H9 (cell line): ENCODE measurements at regions not wholly inside any gene's neighbourhood (a gene's known extent, or its start where the extent isn't known, plus 50 kb on each side); places are given as distances from the start of the nearest gene placed in this dataset.

Experiments used
- DNase-seq: peaks from one replicate; pipeline ENCODE4 v3.0.0-alpha.2; 2017
- H2AFZ ChIP-seq: one replicate; pipeline ENCODE4 v1.6.1; 2013; ENCODE audit warnings: mild to moderate bottlenecking, low read length, control low read depth, moderate library complexity
- H2AK5ac ChIP-seq: 2 replicates; pipeline ENCODE4 v1.6.1; 2013; ENCODE audit warnings: low read length, control low read depth, mixed read lengths; ENCODE audit not compliant: insufficient read length
- H2BK120ac ChIP-seq: one replicate; pipeline ENCODE4 v1.6.1; 2013; ENCODE audit warnings: low read depth, mild to moderate bottlenecking, low read length, control low read depth, inconsistent platforms; ENCODE audit not compliant: poor library complexity, severe bottlenecking
- H2BK12ac ChIP-seq: 2 replicates; pipeline ENCODE4 v1.6.1; 2013; ENCODE audit warnings: low read length, control low read depth, mixed read lengths, low read depth; ENCODE audit not compliant: insufficient read length
- H2BK15ac ChIP-seq: 2 replicates; pipeline ENCODE4 v1.6.1; 2013; ENCODE audit warnings: low read depth, low read length, control low read depth
- H2BK20ac ChIP-seq: one replicate; pipeline ENCODE4 v1.6.1; 2013; ENCODE audit warnings: low read depth, mild to moderate bottlenecking, low read length, control low read depth, inconsistent platforms; ENCODE audit not compliant: poor library complexity, severe bottlenecking
- H2BK5ac ChIP-seq: 2 replicates; pipeline ENCODE4 v1.6.1; 2013; ENCODE audit warnings: low read length, control low read depth, mixed read lengths; ENCODE audit not compliant: insufficient read length
- H3K14ac ChIP-seq: 2 replicates; pipeline ENCODE4 v1.6.1; 2013; ENCODE audit warnings: low read length, control low read depth; ENCODE audit not compliant: insufficient read depth
- H3K18ac ChIP-seq: 2 replicates; pipeline ENCODE4 v1.6.1; 2013; ENCODE audit warnings: low read depth, mild to moderate bottlenecking, mixed read lengths, low read length, control low read depth; ENCODE audit not compliant: insufficient read length
- H3K23ac ChIP-seq: 2 replicates; pipeline ENCODE4 v1.6.1; 2013; ENCODE audit warnings: low read length, control low read depth, mixed read lengths, low read depth; ENCODE audit not compliant: insufficient read length
- H3K23me2 ChIP-seq: 2 replicates; pipeline ENCODE4 v1.6.1; 2013; ENCODE audit warnings: low read depth, mild to moderate bottlenecking, mixed read lengths, low read length, control low read depth; ENCODE audit not compliant: insufficient read length, poor library complexity, severe bottlenecking
- H3K27ac ChIP-seq: 2 replicates; pipeline ENCODE4 v1.5.1; 2013; ENCODE audit warnings: low read length, control low read depth, mixed read lengths, low read depth; ENCODE audit not compliant: insufficient read length
- H3K27me3 ChIP-seq: 2 replicates; pipeline ENCODE4 v1.6.1; 2013; ENCODE audit warnings: low read length, control low read depth, inconsistent platforms; ENCODE audit not compliant: insufficient read depth
- H3K4ac ChIP-seq: 2 replicates; pipeline ENCODE4 v1.6.1; 2013; ENCODE audit warnings: low read depth, mild to moderate bottlenecking, control low read depth, inconsistent platforms, low read length, moderate library complexity
- H3K4me1 ChIP-seq: 2 replicates; pipeline ENCODE4 v1.6.1; 2013; ENCODE audit warnings: low read length, control low read depth, inconsistent platforms; ENCODE audit not compliant: insufficient read depth
- H3K4me2 ChIP-seq: 2 replicates; pipeline ENCODE4 v1.6.1; 2013; ENCODE audit warnings: low read length, control low read depth, mixed read lengths; ENCODE audit not compliant: insufficient read length, insufficient read depth
- H3K56ac ChIP-seq: 2 replicates; pipeline ENCODE4 v1.6.1; 2013; ENCODE audit warnings: low read depth, mild to moderate bottlenecking, mixed read lengths, low read length, control low read depth; ENCODE audit not compliant: insufficient read length
- H3K79me1 ChIP-seq: 2 replicates; pipeline ENCODE4 v1.6.1; 2013; ENCODE audit warnings: low read depth, mild to moderate bottlenecking, moderate library complexity, low read length, control low read depth, inconsistent platforms; ENCODE audit not compliant: insufficient read depth, poor library complexity, severe bottlenecking
- H3K79me2 ChIP-seq: 2 replicates; pipeline ENCODE4 v1.6.1; 2013; ENCODE audit warnings: low read length, control low read depth, inconsistent platforms; ENCODE audit not compliant: insufficient read depth
- H3K9ac ChIP-seq: 2 replicates; pipeline ENCODE4 v1.6.1; 2013; ENCODE audit warnings: low read length, control low read depth, mixed read lengths; ENCODE audit not compliant: insufficient read length; ENCODE audit errors: extremely low read depth
- H3K9me3 ChIP-seq: one replicate; pipeline ENCODE4 v1.6.1; 2013; ENCODE audit warnings: low read depth, low read length, inconsistent platforms; ENCODE audit not compliant: control insufficient read depth
- H3T11ph ChIP-seq: one replicate; pipeline ENCODE4 v1.6.1; 2013; ENCODE audit warnings: mild to moderate bottlenecking, low read length, control low read depth, inconsistent platforms
- H4K20me1 ChIP-seq: one replicate; pipeline ENCODE4 v1.6.1; 2013; ENCODE audit not compliant: control insufficient read depth, insufficient read length, insufficient read depth
- H4K5ac ChIP-seq: 2 replicates; pipeline ENCODE4 v1.6.1; 2013; ENCODE audit warnings: low read depth, mild to moderate bottlenecking, mixed read lengths, low read length, control low read depth; ENCODE audit not compliant: insufficient read length
- H4K8ac ChIP-seq: replicated peaks from 2 replicates; pipeline ENCODE4 v1.6.1; 2013; ENCODE audit warnings: low read length, control low read depth, mixed read lengths, low read depth; ENCODE audit not compliant: insufficient read length
- H4K91ac ChIP-seq: 2 replicates; pipeline ENCODE4 v1.6.1; 2013; ENCODE audit warnings: low read depth, mild to moderate bottlenecking, moderate library complexity, mixed read lengths, low read length, control low read depth; ENCODE audit not compliant: insufficient read length
- H3K27ac Mint-ChIP-seq, 3 experiments: 2 replicates in 2 of 3; 3 replicates in 1 of 3; pipeline ENCODE4 v1.8.0; 2020 to 2021; ENCODE audit warnings: mixed read lengths in 3 of 3, mild to moderate bottlenecking in 1 of 3, moderate library complexity in 1 of 3
- H3K27me3 Mint-ChIP-seq: 2 replicates; pipeline ENCODE4 v1.8.0; 2021; ENCODE audit warnings: low read depth, mild to moderate bottlenecking, moderate library complexity, mixed read lengths
- H3K36me3 Mint-ChIP-seq, 3 experiments: 2 replicates in 2 of 3; 3 replicates in 1 of 3; pipeline ENCODE4 v1.8.0; 2020 to 2021; ENCODE audit warnings: low read depth in 3 of 3, mixed read lengths in 3 of 3; ENCODE audit not compliant: insufficient read depth in 1 of 3
- H3K4me1 Mint-ChIP-seq, 2 experiments: 2 replicates each; pipeline ENCODE4 v1.8.0; 2020; ENCODE audit warnings: mixed read lengths in 2 of 2
- H3K4me3 Mint-ChIP-seq, 2 experiments: 2 replicates in 1 of 2; 3 replicates in 1 of 2; pipeline ENCODE4 v1.8.0; 2020 to 2021; ENCODE audit warnings: mild to moderate bottlenecking in 2 of 2, mixed read lengths in 2 of 2, moderate library complexity in 1 of 2
- H3K9me3 Mint-ChIP-seq, 2 experiments: 2 replicates in 1 of 2; 3 replicates in 1 of 2; pipeline ENCODE4 v1.8.0; 2020; ENCODE audit warnings: mild to moderate bottlenecking in 2 of 2, mixed read lengths in 2 of 2, moderate library complexity in 1 of 2
- CTCF ChIP-seq: fragments of 200-600 bp; sonication (generic); conservative IDR thresholded peaks from 3 replicates; pipeline ENCODE4 v1.8.0; 2021; ENCODE audit warnings: antibody characterized with exemption, mild to moderate bottlenecking
- WGBS: extraction: QIAGEN DNeasy Blood & Tissue Kit; methylation state at CpG from one replicate; pipeline ENCODE4 v1.1.7; 2013; ENCODE audit warnings: missing lambda C conversion rate, low lambda C conversion rate, mixed read lengths; ENCODE audit not compliant: insufficient read length; ENCODE audit errors: extremely low coverage; 5-methylcytosine and 5-hydroxymethylcytosine counted together

- no peak overlapping the region for H3K23ac ChIP-seq
- H4K5ac ChIP-seq, result no peak overlapping the region
- DNase-seq, result no peak
- H4K8ac ChIP-seq, result no peak overlapping the region
- no peaks in the 10 kb centered on the region; the same call in 1 of the 2 replicates for H3K79me2 ChIP-seq
- no peak overlapping the region for H3K4me2 ChIP-seq
- no peak overlapping the region for H3K18ac ChIP-seq
- no peak overlapping the region for H2BK120ac ChIP-seq
- peaks cover 26 to 29% of the 10 kb centered on the region in 2 experiments for H3K4me1 Mint-ChIP-seq
- no peak overlapping the region for H3K27ac Mint-ChIP-seq
- no peak overlapping the region for H2BK12ac ChIP-seq
- H3K4me1 ChIP-seq, result no peaks in the 10 kb centered on the region; the same call in 1 of the 2 replicates
- H3K9ac ChIP-seq, result no peak overlapping the region
- H2BK15ac ChIP-seq, result no peak overlapping the region
- no peak overlapping the region for H3K56ac ChIP-seq
- H3T11ph ChIP-seq, result no peak overlapping the region
- H3K9me3 ChIP-seq, result no peaks in the 10 kb centered on the region
- no peak overlapping the region for H2BK5ac ChIP-seq
- TF ChIP-seq CTCF, result no peak
- no peaks in the 10 kb centered on the region for H4K20me1 ChIP-seq
- no peak overlapping the region for H3K4me3 Mint-ChIP-seq
- H3K4ac ChIP-seq, result no peak overlapping the region
- no peak overlapping the region for H2AFZ ChIP-seq
- WGBS, result no CpG with 5 or more reads among the region's 2 CpGs
- no peaks in the 10 kb centered on the region for H3K9me3 Mint-ChIP-seq
- H3K27me3 Mint-ChIP-seq, result no peaks in the 10 kb centered on the region
- no peak overlapping the region for H3K14ac ChIP-seq
- no peak overlapping the region for H4K91ac ChIP-seq
- no peaks in the 10 kb centered on the region for H3K23me2 ChIP-seq
- H3K36me3 Mint-ChIP-seq, result no peaks in the 10 kb centered on the region
- H3K27ac ChIP-seq, result no peak overlapping the region
- H3K27me3 ChIP-seq, result no peaks in the 10 kb centered on the region
- no peak overlapping the region for H2BK20ac ChIP-seq
- no peak overlapping the region for H2AK5ac ChIP-seq
- no peaks in the 10 kb centered on the region for H3K79me1 ChIP-seq
These were observed 635.0 kb upstream of the FANCL start for GRCh38 chr2:58876126-58876525.
